K562 (cell line): ENCODE measurements at regions not wholly inside any gene's neighbourhood (a gene's known extent, or its start where the extent isn't known, plus 50 kb on each side); places are given as distances from the start of the nearest gene placed in this dataset.

Source experiments
- ATAC-seq: fragments of 200-7000 bp; cut with Tn5 transposase; 3 replicates; pipeline ENCODE4 v1.9.1; 2020; ENCODE audit warnings: moderate library complexity
- BruUV-seq: library from RNA; stranded (reverse); fragments of 400-500 nt; replicated peaks from 2 replicates; lab custom pipeline; 2021; lab: Mats Ljungman, UMichigan
- CTCF ChIA-PET: fragments of 300-600 bp; formaldehyde crosslinking; extraction: SDS; loops from one replicate; lab custom pipeline; 2021; ENCODE audit warnings: low intra/inter-chr PET ratio; lab: Yijun Ruan, JAX
- POLR2A ChIA-PET: fragments of 300-600, 350-650 bp; sonication (Branson Sonifier 250); formaldehyde crosslinking; extraction: SDS; loops from one replicate; lab custom pipeline; 2021; ENCODE audit warnings: antibody characterized with exemption, inconsistent platforms; lab: Yijun Ruan, JAX
- DNase-seq, 4 experiments: peaks; one replicate each; pipeline versions ENCODE4 v3.0.0 to v3.0.0-alpha.2; 2011 to 2018; ENCODE audit warnings: low spot score in 3 of 4, mixed read lengths in 3 of 4; ENCODE audit errors: extremely low read depth in 1 of 4
- FAIRE-seq: peaks from 2 replicates; lab custom pipeline; 2011; peaks lifted over from hg19 to GRCh38; lab: Jason Lieb, UNC
- H2AFZ ChIP-seq: 2 replicates; pipeline ENCODE4 v1.6.0; 2011; ENCODE audit warnings: low read depth, low read length, control low read depth, inconsistent platforms
- H3K27ac ChIP-seq: fragments of 200-600 bp; 3 replicates; pipeline ENCODE4 v1.8.0; 2011; ENCODE audit warnings: low read depth, mild to moderate bottlenecking, control low read depth, inconsistent platforms, low read length, moderate library complexity, mixed read lengths; ENCODE audit errors: extremely low read depth
- H3K27me3 ChIP-seq, 2 experiments: fragments of 300-600 bp in 1 of 2; 2 replicates in 1 of 2; 3 replicates in 1 of 2; pipeline versions ENCODE4 v1.6.0 to v1.8.0; 2011; ENCODE audit warnings: inconsistent platforms in 2 of 2, low read length in 2 of 2, mild to moderate bottlenecking in 1 of 2, mixed read lengths in 1 of 2, moderate library complexity in 1 of 2; ENCODE audit not compliant: control insufficient read depth in 2 of 2, insufficient read depth in 2 of 2
- H3K36me3 ChIP-seq: fragments of 300-600 bp; 3 replicates; pipeline ENCODE4 v1.8.0; 2011; ENCODE audit warnings: mild to moderate bottlenecking, low read length, inconsistent platforms; ENCODE audit not compliant: control insufficient read depth, insufficient read depth
- H3K4me1 ChIP-seq, 2 experiments: fragments of 200-600 bp in 1 of 2; replicated peaks in 1 of 2; 2 replicates in 1 of 2; 3 replicates in 1 of 2; pipeline versions ENCODE4 v1.5.1 to v1.8.0; 2011; ENCODE audit warnings: inconsistent platforms in 2 of 2, low read length in 2 of 2, mild to moderate bottlenecking in 1 of 2, mixed read lengths in 1 of 2, moderate library complexity in 1 of 2; ENCODE audit not compliant: control insufficient read depth in 2 of 2, insufficient read depth in 2 of 2
- H3K4me2 ChIP-seq: 2 replicates; pipeline ENCODE4 v1.6.1; 2011; ENCODE audit warnings: low read length, control low read depth, inconsistent platforms, mixed read lengths; ENCODE audit not compliant: insufficient read depth
- H3K4me3 ChIP-seq: fragments of 200-600 bp; sonication (generic), shearing (Covaris generic); 2 replicates; pipeline ENCODE4 v1.5.1; 2016; ENCODE audit warnings: control low read depth, inconsistent platforms
- H3K79me2 ChIP-seq: fragments of 200-600 bp; 3 replicates; pipeline ENCODE4 v1.8.0; 2011; ENCODE audit warnings: low read length, inconsistent platforms; ENCODE audit not compliant: control insufficient read depth, insufficient read depth
- H3K9ac ChIP-seq, 2 experiments: 2 replicates each; pipeline versions ENCODE4 v1.6.0 to v1.6.1; 2011; ENCODE audit warnings: low read depth in 2 of 2, low read length in 2 of 2, control low read depth in 1 of 2, inconsistent platforms in 1 of 2, mild to moderate bottlenecking in 1 of 2, mixed read lengths in 1 of 2; ENCODE audit not compliant: insufficient read depth in 1 of 2
- H3K9me1 ChIP-seq: one replicate; pipeline ENCODE4 v1.6.0; 2011; ENCODE audit warnings: inconsistent platforms, mild to moderate bottlenecking, low read length, moderate library complexity; ENCODE audit not compliant: control insufficient read depth, insufficient read depth
- H3K9me3 ChIP-seq: replicated peaks from 2 replicates; pipeline ENCODE4 v1.5.1; 2011; ENCODE audit warnings: low read depth, low read length, inconsistent platforms; ENCODE audit not compliant: control insufficient read depth, insufficient read depth
- H4K20me1 ChIP-seq: replicated peaks from 2 replicates; pipeline ENCODE4 v1.6.1; 2011; ENCODE audit warnings: low read length, inconsistent platforms, mixed read lengths; ENCODE audit not compliant: control insufficient read depth, insufficient read depth
- BRF1 ChIP-seq: IDR thresholded peaks from 3 replicates; pipeline ENCODE4 v1.6.1; 2011; ENCODE audit warnings: borderline replicate concordance, mild to moderate bottlenecking; ENCODE audit not compliant: insufficient read length; ENCODE audit errors: extremely low read depth
- CBFA2T3 ChIP-seq: fragments of 450-650 bp; IDR thresholded peaks from 2 replicates; pipeline ENCODE4 v1.6.1; 2017
- E2F1 ChIP-seq: sonication (generic); formaldehyde crosslinking; IDR thresholded peaks from 2 replicates; pipeline ENCODE4 v1.8.1; 2023; ENCODE audit warnings: mild to moderate bottlenecking, missing genetic modification reagents, moderate library complexity
- ETV6 ChIP-seq, 3 experiments: fragments of 150-350 bp in 1 of 3; sonication (generic) in 1 of 3; formaldehyde crosslinking in 1 of 3; IDR thresholded peaks; 2 replicates each; pipeline versions ENCODE4 v1.6.1 to v1.8.0; 2014 to 2022; ENCODE audit warnings: borderline replicate concordance in 2 of 3, low read depth in 2 of 3, antibody characterized with exemption in 1 of 3, low read length in 1 of 3, mild to moderate bottlenecking in 1 of 3, missing genetic modification reagents in 1 of 3
- FOXA1 ChIP-seq: fragments of 450-650 bp; IDR thresholded peaks from 2 replicates; pipeline ENCODE4 v1.6.1; 2016; ENCODE audit warnings: mild to moderate bottlenecking, borderline replicate concordance
- GABPB2 ChIP-seq: fragments of 250-450 bp; sonication (Bioruptor Pico); conservative IDR thresholded peaks from 2 replicates; pipeline ENCODE4 v1.5.1; 2021; ENCODE audit warnings: mild to moderate bottlenecking
- HDAC3 ChIP-seq: fragments of 450-650 bp; IDR thresholded peaks from 2 replicates; pipeline ENCODE4 v1.6.1; 2018; ENCODE audit warnings: borderline replicate concordance, mild to moderate bottlenecking, moderate library complexity; ENCODE audit not compliant: partially characterized antibody
- IRF1 ChIP-seq: sonication (generic); formaldehyde crosslinking; IDR thresholded peaks from 2 replicates; pipeline ENCODE4 v1.8.0; 2022; ENCODE audit warnings: missing genetic modification reagents, mild to moderate bottlenecking, borderline replicate concordance
- NR2F6 ChIP-seq: fragments of 450-650 bp; formaldehyde crosslinking; IDR thresholded peaks from 2 replicates; pipeline ENCODE4 v1.4.0; 2020; ENCODE audit warnings: mild to moderate bottlenecking
- NR3C1 ChIP-seq: sonication (generic); formaldehyde crosslinking; IDR thresholded peaks from 2 replicates; pipeline ENCODE4 v1.8.1; 2022; ENCODE audit warnings: missing genetic modification reagents
- TEAD4 ChIP-seq, 2 experiments: sonication (generic) in 1 of 2; formaldehyde crosslinking in 1 of 2; IDR thresholded peaks; 2 replicates each; pipeline versions ENCODE4 v1.6.1 to v1.8.0; 2012 to 2022; ENCODE audit warnings: borderline replicate concordance in 1 of 2, inconsistent platforms in 1 of 2, low read length in 1 of 2, mild to moderate bottlenecking in 1 of 2, missing genetic modification reagents in 1 of 2
- ZBED1 ChIP-seq: IDR thresholded peaks from 2 replicates; pipeline ENCODE4 v1.6.1; 2014
- ZKSCAN1 ChIP-seq: fragments of 150-350 bp; IDR thresholded peaks from 2 replicates; pipeline ENCODE4 v1.6.1; 2016; ENCODE audit warnings: low read depth, low read length
- ZNF133 ChIP-seq: fragments of 250-450 bp; sonication (Bioruptor Pico); IDR thresholded peaks from 2 replicates; pipeline ENCODE4 v1.4.0; 2020; ENCODE audit warnings: mild to moderate bottlenecking
- ZNF586 ChIP-seq: fragments of 450-650 bp; formaldehyde crosslinking; conservative IDR thresholded peaks from 2 replicates; pipeline ENCODE4 v1.4.0; 2020; ENCODE audit warnings: mild to moderate bottlenecking, moderate library complexity
- WGBS: fragments of 100-300 bp; shearing (Covaris generic); methylation state at CpG from one replicate; pipeline ENCODE4 v1.1.6; 2016; ENCODE audit warnings: low coverage, mixed read lengths; ENCODE audit not compliant: insufficient coverage; ENCODE audit errors: missing lambda C conversion rate; 5-methylcytosine and 5-hydroxymethylcytosine counted together
- in situ Hi-C: fragments of 300-500 bp; cut with MboI; formaldehyde crosslinking; loops from 4 replicates; pipeline ENCODE4 v1.15.0; 2018; ENCODE audit warnings: inconsistent platforms, mixed read lengths
- intact Hi-C: fragments of 100-400 bp; cut with micrococcal nuclease; formaldehyde crosslinking; loops from 2 replicates; pipeline ENCODE4 v1.14.2; 2022

- TF ChIP-seq E2F1 (CRISPR knock-in tag) = no peak
- TF ChIP-seq, all 486 proteins: peak for 0
These were observed 137.0 kb downstream of the TMEM114 start (continued) for GRCh38 chr16:8453359-8453758.

- Histone ChIP-seq H3K4me3 (no peak overlapping the region), H3K9me3 (no peaks in the 10 kb centered on the region), H3K4me1 (no peaks in the 10 kb centered on the region), H3K27ac (no peak overlapping the region), H2AFZ (no peak overlapping the region), H3K9ac (no peak overlapping the region), H3K79me2 (no peaks in the 10 kb centered on the region), H3K4me2 (no peak overlapping the region), H3K36me3 (no peaks in the 10 kb centered on the region), H4K20me1 (no peaks in the 10 kb centered on the region), H3K9me1 (no peaks in the 10 kb centered on the region), H3K27me3 (no peaks in the 10 kb centered on the region)
- no peak for FAIRE-seq
- 6% methylated on average over 3 of the region's 3 CpGs for WGBS
- DNase-seq = no peak
- ChIA-PET CTCF (no interaction called here), POLR2A (no interaction called here)
- no peak for ATAC-seq
- intact Hi-C loops = no loop called here
- no TSS peak for BruUV-seq
- no peak for TF ChIP-seq IRF1 (CRISPR knock-in tag)
- no peak for TF ChIP-seq CBFA2T3
- no peak for TF ChIP-seq ZKSCAN1
- no peak for TF ChIP-seq ZBED1
- no peak for TF ChIP-seq TEAD4 (IDR thresholded peaks at IDR 0.05; ENCODE audit: low read length)
- no peak for TF ChIP-seq TEAD4 (CRISPR knock-in tag; IDR thresholded peaks at IDR 0.05; ENCODE audit: borderline replicate concordance)
- TF ChIP-seq GABPB2 = no peak
- no peak for TF ChIP-seq ETV6 (IDR thresholded peaks at IDR 0.05; ENCODE audit: borderline replicate concordance in 1 of 2, low read depth in 2 of 2, low read length in 1 of 2)
- no peak for TF ChIP-seq ETV6 (CRISPR knock-in tag; IDR thresholded peaks at IDR 0.05; ENCODE audit: borderline replicate concordance)
- TF ChIP-seq HDAC3 = no peak
- no peak for TF ChIP-seq ZNF586 (CRISPR knock-in tag)
- TF ChIP-seq FOXA1 = no peak
- TF ChIP-seq ZNF133 (CRISPR knock-in tag) = no peak
- no peak for TF ChIP-seq NR3C1
- TF ChIP-seq BRF1 = no peak
- no peak for TF ChIP-seq NR2F6 (CRISPR knock-in tag)
- in situ Hi-C loops = no loop called here
These were observed 137.4 kb downstream of the TMEM114 start for GRCh38 chr16:8452941-8453340.
